Lower lobe of right lung (tissue), 2 donors: ENCODE measurements at regions not wholly inside any gene's neighbourhood (a gene's known extent, or its start where the extent isn't known, plus 50 kb on each side); places are given as distances from the start of the nearest gene placed in this dataset.
A peak's percentile ranks its signal among the peaks of the same experiment; 100 is the strongest.

Source experiments
- ATAC-seq, 2 donors: fragments of 200-7000 bp; cut with Tn5 transposase; one replicate each; pipeline ENCODE4 v1.9.1; 2020 to 2022; ENCODE audit warnings: mild to moderate bottlenecking in 2 of 2, moderate library complexity in 2 of 2
- DNase-seq: peaks from one replicate; pipeline ENCODE4 v3.0.0-alpha.2; 2020
- H3K27ac ChIP-seq: fragments of 200-600 bp; one replicate; pipeline ENCODE4 v1.8.0; 2022
- H3K27me3 ChIP-seq: fragments of 200-600 bp; one replicate; pipeline ENCODE4 v1.8.0; 2022; ENCODE audit warnings: low read depth
- H3K36me3 ChIP-seq: fragments of 200-600 bp; one replicate; pipeline ENCODE4 v1.8.0; 2022; ENCODE audit warnings: mild to moderate bottlenecking
- H3K4me1 ChIP-seq: fragments of 200-600 bp; one replicate; pipeline ENCODE4 v1.8.0; 2022
- H3K4me3 ChIP-seq: fragments of 200-600 bp; one replicate; pipeline ENCODE4 v1.8.0; 2022; ENCODE audit warnings: mild to moderate bottlenecking
- H3K9me3 ChIP-seq: fragments of 200-600 bp; one replicate; pipeline ENCODE4 v1.8.0; 2022
- CTCF ChIP-seq: fragments of 200-600 bp; IDR thresholded peaks from one replicate; pipeline ENCODE4 v1.8.0; 2022; ENCODE audit warnings: antibody characterized with exemption, mild to moderate bottlenecking
- intact Hi-C: fragments of 100-400 bp; cut with DNase I; formaldehyde crosslinking; loops from one replicate; pipeline ENCODE4 v1.11.0; 2022
- donor health status: DM: no; HTN: yes; CAD: no; lungs with severe emphysema.

- H3K4me3 ChIP-seq: no peak overlapping the region
- peak; percentile 83 to 88 for ATAC-seq
- H3K36me3 ChIP-seq: no peaks in the 10 kb centered on the region
- no peak overlapping the region for H3K27ac ChIP-seq
- DNase-seq: peak; percentile 78
- H3K9me3 ChIP-seq: no peaks in the 10 kb centered on the region
- peaks cover 27% of the 10 kb centered on the region for H3K4me1 ChIP-seq
- no peak for TF ChIP-seq CTCF
- H3K27me3 ChIP-seq: no peaks in the 10 kb centered on the region
- intact Hi-C loops: no loop called here
These were observed 127.0 kb downstream of the MAFB start for GRCh38 chr20:40562031-40562430.

- H3K27me3 ChIP-seq: no peaks in the 10 kb centered on the region
- no peak for DNase-seq
These were observed 127.8 kb downstream of the MAFB start for GRCh38 chr20:40561187-40561586.

GRCh38 chr20:40558212-40558611 lies 130.8 kb downstream of the MAFB start:
- no peaks in the 10 kb centered on the region for H3K36me3 ChIP-seq
- no peak overlapping the region for H3K27ac ChIP-seq
- no peak overlapping the region for H3K4me3 ChIP-seq
- ATAC-seq (no peak), DNase-seq (no peak)
- no peaks in the 10 kb centered on the region for H3K27me3 ChIP-seq
- no peak for TF ChIP-seq CTCF
- intact Hi-C loops: no loop called here
- H3K4me1 ChIP-seq: peaks cover 18% of the 10 kb centered on the region
- no peaks in the 10 kb centered on the region for H3K9me3 ChIP-seq

More at GRCh38 chr20:40561187-40561586, 127.8 kb downstream of the MAFB start:
- Histone ChIP-seq H3K4me3 (no peak overlapping the region), H3K9me3 (no peaks in the 10 kb centered on the region), H3K4me1 (peaks cover 27% of the 10 kb centered on the region), H3K36me3 (no peaks in the 10 kb centered on the region), H3K27ac (no peak overlapping the region)
- ATAC-seq: no peak
- intact Hi-C loops: no loop called here
- no peak for TF ChIP-seq CTCF

- no peaks in the 10 kb centered on the region for H3K36me3 ChIP-seq
- peak; percentile 51 to 71 for ATAC-seq
- intact Hi-C loops: no loop called here
- no peak for TF ChIP-seq CTCF
- DNase-seq: no peak
- H3K9me3 ChIP-seq: no peaks in the 10 kb centered on the region
- H3K4me3 ChIP-seq: no peak overlapping the region
- H3K27me3 ChIP-seq: no peaks in the 10 kb centered on the region
- H3K4me1 ChIP-seq: no peaks in the 10 kb centered on the region
- no peak overlapping the region for H3K27ac ChIP-seq
These were observed 137.9 kb downstream of the MAFB start for GRCh38 chr20:40551125-40551530.

GRCh38 chr20:40547483-40548091 lies 141.4 kb downstream of the MAFB start:
- DNase-seq (no peak), ATAC-seq (no peak)
- Histone ChIP-seq H3K27me3 (no peaks in the 10 kb centered on the region), H3K9me3 (no peaks in the 10 kb centered on the region), H3K4me3 (no peak overlapping the region), H3K36me3 (no peaks in the 10 kb centered on the region), H3K4me1 (no peaks in the 10 kb centered on the region), H3K27ac (no peak overlapping the region)
- intact Hi-C loops: no loop called here
- TF ChIP-seq CTCF: no peak
